ENCODE measurements at regions not wholly inside any gene's neighbourhood (a gene's known extent, or its start where the extent isn't known, plus 50 kb on each side); places are given as distances from the start of the nearest gene placed in this dataset.

DNA sequence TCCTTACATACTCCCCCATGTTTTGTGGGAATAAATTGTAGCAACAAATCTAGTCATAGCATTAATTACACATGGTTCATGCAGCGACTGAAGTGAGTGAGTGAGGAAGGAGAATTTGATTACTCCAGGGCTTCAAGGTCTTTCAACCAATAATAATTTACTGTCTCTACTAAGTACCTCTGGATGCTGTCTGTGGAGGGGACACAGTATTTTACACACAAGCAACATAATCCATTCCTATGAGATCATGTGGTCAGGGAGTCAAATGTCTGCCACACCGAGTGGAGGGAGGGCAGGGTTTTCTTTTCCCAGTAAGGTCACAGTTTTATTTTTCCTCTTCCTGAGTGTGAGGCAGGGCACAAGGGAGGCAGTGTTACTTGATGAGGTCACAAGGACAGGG, 334.7 kb upstream of the CELF4 start:
- H3K9me3 ChIP-seq: no peaks in the 10 kb centered on the region
- Mint-ChIP-seq H3K36me3 (ENCODE audit: insufficient read depth, unreplicated experiment) (no peaks in the 10 kb centered on the region), H3K27ac (ENCODE audit: unreplicated experiment) (no peak overlapping the region), H3K27me3 (ENCODE audit: insufficient read depth, unreplicated experiment) (no peaks in the 10 kb centered on the region), H3K4me3 (ENCODE audit: unreplicated experiment) (no peak overlapping the region), H3K4me1 (ENCODE audit: low read depth, unreplicated experiment) (no peaks in the 10 kb centered on the region), H3K9me3 (ENCODE audit: unreplicated experiment) (no peaks in the 10 kb centered on the region)
- no peaks in the 10 kb centered on the region for H3K36me3 ChIP-seq (ENCODE audit: control insufficient read depth, insufficient read depth, low read length)
- ChIA-PET POLR2A (no interaction called here), CTCF (no interaction called here)
- no peak for TF ChIP-seq CTCF (IDR thresholded peaks at IDR 0.05; ENCODE audit: insufficient read depth in 1 of 2, low read depth in 1 of 2, low read length in 1 of 2, severe bottlenecking in 1 of 2, unreplicated experiment in 1 of 2)
- H3K4me3 ChIP-seq (ENCODE audit: low read depth, low read length): no peak overlapping the region
- H3K4me1 ChIP-seq: no peaks in the 10 kb centered on the region
- H3K27me3 ChIP-seq (replicated peaks; ENCODE audit: control insufficient read depth, insufficient read depth, low read length): no peaks in the 10 kb centered on the region
- no TSS peak for BruUV-seq (replicated peaks)
- DNase-seq: no peak
- intact Hi-C loops (cut with micrococcal nuclease; ENCODE audit: unreplicated experiment): no loop called here

DNA sequence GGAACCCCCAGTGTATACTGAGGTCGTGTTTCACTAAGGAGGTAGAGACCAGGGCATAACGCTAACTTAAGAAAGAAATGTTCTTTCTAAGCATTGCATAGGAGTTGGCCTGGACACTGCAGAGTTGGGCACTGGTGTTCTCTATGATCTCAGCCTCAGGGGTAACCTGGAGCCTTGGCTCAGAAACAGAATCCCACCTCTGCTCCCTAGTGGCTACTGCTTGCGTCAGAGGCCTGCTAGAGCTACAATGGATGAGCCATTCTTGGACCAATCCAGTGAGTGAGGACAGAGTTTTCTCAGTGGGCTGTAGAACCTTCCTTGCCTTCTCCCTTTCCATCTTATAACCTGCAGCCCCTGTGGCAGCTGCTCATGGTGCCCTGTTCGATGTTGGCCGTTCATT, 324.4 kb upstream of the CELF4 start:
- H3K4me3 ChIP-seq (ENCODE audit: low read depth, low read length): no peak overlapping the region
- H3K4me1 ChIP-seq: no peaks in the 10 kb centered on the region
- TF ChIP-seq CTCF (IDR thresholded peaks at IDR 0.05; ENCODE audit: insufficient read depth in 1 of 2, low read depth in 1 of 2, low read length in 1 of 2, severe bottlenecking in 1 of 2, unreplicated experiment in 1 of 2): no peak
- POLR2A ChIA-PET: no interaction called here
- no peak for DNase-seq
- no peaks in the 10 kb centered on the region for H3K9me3 ChIP-seq
- no peak overlapping the region for H3K27ac Mint-ChIP-seq (ENCODE audit: unreplicated experiment)
- BruUV-seq (replicated peaks): no TSS peak
- no peak overlapping the region for H3K4me3 Mint-ChIP-seq (ENCODE audit: unreplicated experiment)
- no peaks in the 10 kb centered on the region for H3K4me1 Mint-ChIP-seq (ENCODE audit: low read depth, unreplicated experiment)
- no peaks in the 10 kb centered on the region for H3K36me3 ChIP-seq (ENCODE audit: control insufficient read depth, insufficient read depth, low read length)
- H3K9me3 Mint-ChIP-seq (ENCODE audit: unreplicated experiment): no peaks in the 10 kb centered on the region
- CTCF ChIA-PET: no interaction called here
- no peaks in the 10 kb centered on the region for H3K36me3 Mint-ChIP-seq (ENCODE audit: insufficient read depth, unreplicated experiment)
- no peaks in the 10 kb centered on the region for H3K27me3 ChIP-seq (replicated peaks; ENCODE audit: control insufficient read depth, insufficient read depth, low read length)
- intact Hi-C loops (cut with micrococcal nuclease; ENCODE audit: unreplicated experiment): no loop called here
- H3K27me3 Mint-ChIP-seq (ENCODE audit: insufficient read depth, unreplicated experiment): peaks cover 11% of the 10 kb centered on the region

DNA sequence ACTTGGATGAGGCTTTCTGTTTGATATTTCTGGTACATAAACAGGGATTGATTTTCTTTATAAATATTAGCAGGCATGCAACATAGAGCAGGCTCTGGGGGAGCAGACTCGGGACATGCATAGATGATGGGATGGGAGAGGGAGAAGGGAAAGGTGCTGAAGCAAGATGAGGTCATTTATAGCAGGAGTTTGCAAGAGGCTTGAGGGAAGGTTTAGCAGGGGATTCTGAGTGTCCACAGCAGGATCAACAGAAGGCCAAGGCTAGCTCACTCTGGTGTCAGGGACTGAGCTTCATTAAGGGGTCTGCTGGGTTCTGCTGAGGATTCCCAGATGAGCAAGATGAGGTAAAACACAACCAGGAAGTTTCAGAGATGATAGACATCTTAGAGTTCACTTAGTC, 309.1 kb upstream of the CELF4 start:
- Mint-ChIP-seq H3K9me3 (ENCODE audit: unreplicated experiment) (no peaks in the 10 kb centered on the region), H3K4me1 (ENCODE audit: low read depth, unreplicated experiment) (no peaks in the 10 kb centered on the region), H3K27me3 (ENCODE audit: insufficient read depth, unreplicated experiment) (no peaks in the 10 kb centered on the region), H3K27ac (ENCODE audit: unreplicated experiment) (no peak overlapping the region), H3K36me3 (ENCODE audit: insufficient read depth, unreplicated experiment) (no peaks in the 10 kb centered on the region), H3K4me3 (ENCODE audit: unreplicated experiment) (no peak overlapping the region)
- no peak for DNase-seq
- ChIA-PET POLR2A (no interaction called here), CTCF (no interaction called here)
- Histone ChIP-seq H3K36me3 (ENCODE audit: control insufficient read depth, insufficient read depth, low read length) (no peaks in the 10 kb centered on the region), H3K27me3 (replicated peaks; ENCODE audit: control insufficient read depth, insufficient read depth, low read length) (no peaks in the 10 kb centered on the region), H3K4me3 (ENCODE audit: low read depth, low read length) (no peak overlapping the region), H3K4me1 (no peaks in the 10 kb centered on the region), H3K9me3 (no peaks in the 10 kb centered on the region)
- no peak for TF ChIP-seq CTCF (IDR thresholded peaks at IDR 0.05; ENCODE audit: insufficient read depth in 1 of 2, low read depth in 1 of 2, low read length in 1 of 2, severe bottlenecking in 1 of 2, unreplicated experiment in 1 of 2)
- no TSS peak for BruUV-seq (replicated peaks)
- intact Hi-C loops (cut with micrococcal nuclease; ENCODE audit: unreplicated experiment): no loop called here

All from Caco-2 (cell line).